ENCODE measurements at regions not wholly inside any gene's neighbourhood (a gene's known extent, or its start where the extent isn't known, plus 50 kb on each side); places are given as distances from the start of the nearest gene placed in this dataset.

GRCh38 chr2:122531290-122532071 is 776.0 kb downstream of the TSN start:
- H3K36me3 ChIP-seq (ENCODE audit: control insufficient read depth in 2 of 3, insufficient read depth in 3 of 3, low read length in 3 of 3): no peaks in the 10 kb centered on the region
- FAIRE-seq (no peak), DNase-seq (no peak)
- H3K9ac ChIP-seq (ENCODE audit: low read length in 3 of 3): no peak overlapping the region
- H3K4me1 ChIP-seq (ENCODE audit: control insufficient read depth in 2 of 3, insufficient read depth in 2 of 3, low read depth in 1 of 3, low read length in 3 of 3): no peaks in the 10 kb centered on the region
- no peak for TF ChIP-seq CTCF (IDR thresholded peaks at IDR 0.05; ENCODE audit: borderline replicate concordance, extremely low read depth, insufficient read depth)
- H3K27ac ChIP-seq (ENCODE audit: low read depth in 2 of 2, low read length in 2 of 2): no peak overlapping the region
- no peaks in the 10 kb centered on the region for H3K9me3 ChIP-seq (ENCODE audit: control insufficient read depth in 2 of 3, insufficient read depth in 1 of 3, low read length in 3 of 3)
- H3K27me3 ChIP-seq (ENCODE audit: control insufficient read depth, insufficient read depth, low read length): no peaks in the 10 kb centered on the region
- intact Hi-C loops (cut with DNase I): no loop called here
- no peak overlapping the region for H3K4me3 ChIP-seq (ENCODE audit: low read length in 3 of 3)

GRCh38 chr2:122532072-122532344 is 776.6 kb downstream of the TSN start:
- H3K9me3 ChIP-seq (ENCODE audit: control insufficient read depth in 2 of 3, insufficient read depth in 1 of 3, low read length in 3 of 3): no peaks in the 10 kb centered on the region
- no peaks in the 10 kb centered on the region for H3K27me3 ChIP-seq (ENCODE audit: control insufficient read depth, insufficient read depth, low read length)
- no peaks in the 10 kb centered on the region for H3K4me1 ChIP-seq (ENCODE audit: control insufficient read depth in 2 of 3, insufficient read depth in 2 of 3, low read depth in 1 of 3, low read length in 3 of 3)
- FAIRE-seq: no peak
- no peak overlapping the region for H3K4me3 ChIP-seq (ENCODE audit: low read length in 3 of 3)
- intact Hi-C loops (cut with DNase I): no loop called here
- no peak overlapping the region for H3K9ac ChIP-seq (ENCODE audit: low read length in 3 of 3)
- H3K36me3 ChIP-seq (ENCODE audit: control insufficient read depth in 2 of 3, insufficient read depth in 3 of 3, low read length in 3 of 3): no peaks in the 10 kb centered on the region
- TF ChIP-seq CTCF (IDR thresholded peaks at IDR 0.05; ENCODE audit: borderline replicate concordance, extremely low read depth, insufficient read depth): no peak
- DNase-seq: no peak
- no peak overlapping the region for H3K27ac ChIP-seq (ENCODE audit: low read depth in 2 of 2, low read length in 2 of 2)

GRCh38 chr2:122532481-122532880 is 777.0 kb downstream of the TSN start:
- Histone ChIP-seq H3K27ac (ENCODE audit: low read depth in 2 of 2, low read length in 2 of 2) (no peak overlapping the region), H3K27me3 (ENCODE audit: control insufficient read depth, insufficient read depth, low read length) (no peaks in the 10 kb centered on the region), H3K4me3 (ENCODE audit: low read length in 3 of 3) (no peak overlapping the region), H3K4me1 (ENCODE audit: control insufficient read depth in 2 of 3, insufficient read depth in 2 of 3, low read depth in 1 of 3, low read length in 3 of 3) (no peaks in the 10 kb centered on the region), H3K36me3 (ENCODE audit: control insufficient read depth in 2 of 3, insufficient read depth in 3 of 3, low read length in 3 of 3) (no peaks in the 10 kb centered on the region), H3K9me3 (ENCODE audit: control insufficient read depth in 2 of 3, insufficient read depth in 1 of 3, low read length in 3 of 3) (no peaks in the 10 kb centered on the region), H3K9ac (ENCODE audit: low read length in 3 of 3) (no peak overlapping the region)
- no peak for TF ChIP-seq CTCF (IDR thresholded peaks at IDR 0.05; ENCODE audit: borderline replicate concordance, extremely low read depth, insufficient read depth)
- no peak for DNase-seq
- intact Hi-C loops (cut with DNase I): no loop called here
- no peak for FAIRE-seq
